H1 (cell line): ENCODE measurements at regions not wholly inside any gene's neighbourhood (a gene's known extent, or its start where the extent isn't known, plus 50 kb on each side); places are given as distances from the start of the nearest gene placed in this dataset.

Experiments used
- BRCA1 ChIP-seq: IDR thresholded peaks from 2 replicates; pipeline ENCODE4 v1.6.1; 2012; ENCODE audit warnings: low read depth, low read length, improper control_type of control experiment
- GABPA ChIP-seq: IDR thresholded peaks from 2 replicates; pipeline ENCODE4 v1.6.1; 2011; ENCODE audit warnings: mild to moderate bottlenecking, low read length, moderate library complexity, borderline replicate concordance; ENCODE audit not compliant: insufficient read depth
- HDAC6 ChIP-seq: IDR thresholded peaks from one replicate; pipeline ENCODE4 v1.7.1; 2012; ENCODE audit warnings: low read depth, mild to moderate bottlenecking, inconsistent platforms, low read length, moderate library complexity
- KDM4A ChIP-seq: IDR thresholded peaks from one replicate; pipeline ENCODE4 v1.7.1; 2012; ENCODE audit warnings: low read depth, mild to moderate bottlenecking, moderate library complexity, low read length, inconsistent platforms; ENCODE audit not compliant: severe bottlenecking
- NANOG ChIP-seq: IDR thresholded peaks from 2 replicates; pipeline ENCODE4 v1.6.1; 2011; ENCODE audit warnings: low read length, low read depth, mild to moderate bottlenecking, inconsistent platforms; ENCODE audit not compliant: insufficient read depth, poor library complexity, severe bottlenecking
- SRF ChIP-seq: IDR thresholded peaks from 2 replicates; pipeline ENCODE4 v1.6.1; 2011; ENCODE audit warnings: mild to moderate bottlenecking, low read depth, low read length, moderate library complexity
- TCF12 ChIP-seq: IDR thresholded peaks from 2 replicates; pipeline ENCODE4 v1.6.1; 2011; ENCODE audit warnings: low read depth, mild to moderate bottlenecking, low read length

DNA sequence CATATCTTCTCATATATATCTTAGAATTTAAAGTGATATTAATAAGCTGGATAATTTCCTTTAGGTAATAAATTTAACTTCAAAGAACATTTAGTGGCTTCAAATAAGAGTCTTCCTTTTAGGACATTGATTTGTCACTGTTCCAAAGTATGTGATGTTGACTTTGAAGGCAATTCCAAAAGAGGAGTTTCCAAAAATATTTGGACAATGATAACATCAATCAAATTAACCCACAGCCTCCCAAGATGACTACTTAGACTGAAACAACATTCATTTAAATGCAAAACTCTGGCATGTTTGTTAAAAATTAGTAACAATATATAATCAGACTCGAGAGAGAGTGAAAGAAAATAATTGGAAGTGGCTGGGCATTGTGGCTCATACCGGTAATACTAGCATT is 211.1 kb downstream of the OGFRL1 start (continued):
- TF ChIP-seq NANOG, result no peak
- no peak for TF ChIP-seq HDAC6
- no peak for TF ChIP-seq SRF
- TF ChIP-seq KDM4A, result no peak
- no peak for TF ChIP-seq GABPA
- TF ChIP-seq BRCA1, result no peak
- no peak for TF ChIP-seq TCF12
